ENCODE measurements at regions not wholly inside any gene's neighbourhood (a gene's known extent, or its start where the extent isn't known, plus 50 kb on each side); places are given as distances from the start of the nearest gene placed in this dataset.

DNA sequence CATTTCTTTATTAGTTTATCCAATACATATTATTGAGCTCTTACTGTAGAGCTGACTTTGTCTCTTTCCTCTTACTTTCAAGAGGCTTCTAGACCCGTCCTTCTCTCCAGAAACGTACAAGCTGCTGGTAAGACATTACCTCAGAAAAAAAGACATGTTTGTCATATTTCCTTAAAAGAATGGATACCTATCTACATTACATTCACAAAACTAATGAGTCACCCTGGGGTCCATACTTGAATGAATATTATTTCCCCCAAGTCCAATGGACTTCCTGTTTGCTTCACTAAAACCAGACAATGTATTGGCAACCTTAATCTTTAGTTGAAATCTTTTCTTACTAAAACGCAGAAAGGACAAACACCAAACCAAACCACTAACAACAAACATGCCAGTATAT, 176.5 kb upstream of the CLNK start:
- TF ChIP-seq, protein P1, sequence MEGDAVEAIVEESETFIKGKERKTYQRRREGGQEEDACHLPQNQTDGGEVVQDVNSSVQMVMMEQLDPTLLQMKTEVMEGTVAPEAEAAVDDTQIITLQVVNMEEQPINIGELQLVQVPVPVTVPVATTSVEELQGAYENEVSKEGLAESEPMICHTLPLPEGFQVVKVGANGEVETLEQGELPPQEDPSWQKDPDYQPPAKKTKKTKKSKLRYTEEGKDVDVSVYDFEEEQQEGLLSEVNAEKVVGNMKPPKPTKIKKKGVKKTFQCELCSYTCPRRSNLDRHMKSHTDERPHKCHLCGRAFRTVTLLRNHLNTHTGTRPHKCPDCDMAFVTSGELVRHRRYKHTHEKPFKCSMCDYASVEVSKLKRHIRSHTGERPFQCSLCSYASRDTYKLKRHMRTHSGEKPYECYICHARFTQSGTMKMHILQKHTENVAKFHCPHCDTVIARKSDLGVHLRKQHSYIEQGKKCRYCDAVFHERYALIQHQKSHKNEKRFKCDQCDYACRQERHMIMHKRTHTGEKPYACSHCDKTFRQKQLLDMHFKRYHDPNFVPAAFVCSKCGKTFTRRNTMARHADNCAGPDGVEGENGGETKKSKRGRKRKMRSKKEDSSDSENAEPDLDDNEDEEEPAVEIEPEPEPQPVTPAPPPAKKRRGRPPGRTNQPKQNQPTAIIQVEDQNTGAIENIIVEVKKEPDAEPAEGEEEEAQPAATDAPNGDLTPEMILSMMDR (IDR thresholded peaks at IDR 0.05; ENCODE audit: borderline replicate concordance, extremely low read depth, low read length, poor library complexity, severe bottlenecking) = no peak
- no peak for TF ChIP-seq EZH2 (IDR thresholded peaks at IDR 0.05; ENCODE audit: borderline replicate concordance, low read depth, low read length, severe bottlenecking)

All from DND-41 (cell line).